Stomach (tissue), 8 donors: ENCODE measurements at regions not wholly inside any gene's neighbourhood (a gene's known extent, or its start where the extent isn't known, plus 50 kb on each side); places are given as distances from the start of the nearest gene placed in this dataset.

Experiments used
- DNase-seq, 2 donors: peaks; one replicate each; pipeline versions ENCODE4 v3.0.0 to v3.0.0-alpha.2; 2013 to 2019
- H3K27ac ChIP-seq, 5 donors: fragments of 200-600 bp in 4 of 5; sonication (generic) in 4 of 5; one replicate each; pipeline ENCODE4 v1.5.1; 2013 to 2019; ENCODE audit warnings: mild to moderate bottlenecking in 1 of 5, moderate library complexity in 1 of 5
- H3K27me3 ChIP-seq, 3 donors: fragments of 200-600 bp; sonication (generic); one replicate each; pipeline ENCODE4 v1.5.1; 2017 to 2019; ENCODE audit warnings: mixed run types in 1 of 3
- H3K36me3 ChIP-seq, 4 donors: fragments of 200-600 bp; sonication (generic); 1 replicate in 3 of 4; 2 replicates in 1 of 4; pipeline ENCODE4 v1.5.1; 2016 to 2019
- H3K4me1 ChIP-seq, 4 donors: fragments of 200-600 bp; sonication (generic); one replicate each; pipeline ENCODE4 v1.5.1; 2016 to 2019
- H3K4me3 ChIP-seq, 4 donors: fragments of 200-600 bp; sonication (generic) in 3 of 4; one replicate each; pipeline ENCODE4 v1.5.1; 2016 to 2019; ENCODE audit warnings: mild to moderate bottlenecking in 1 of 4
- H3K9me3 ChIP-seq, 4 donors: fragments of 200-600 bp; sonication (generic); one replicate each; pipeline ENCODE4 v1.5.1; 2016 to 2019
- EP300 ChIP-seq: sonication (generic); formaldehyde crosslinking; IDR thresholded peaks from one replicate; pipeline ENCODE4 v1.6.1; 2017; ENCODE audit warnings: antibody characterized with exemption
- POLR2A ChIP-seq, 4 donors: fragments of 450-650 bp; IDR thresholded peaks; one replicate each; pipeline ENCODE4 v1.6.1; 2016; ENCODE audit warnings: antibody characterized with exemption in 4 of 4, control low read depth in 2 of 4, mild to moderate bottlenecking in 1 of 4, moderate library complexity in 1 of 4
- POLR2AphosphoS5 ChIP-seq, 3 donors: sonication (generic); formaldehyde crosslinking; IDR thresholded peaks; one replicate each; pipeline ENCODE4 v1.6.1; 2016; ENCODE audit warnings: antibody characterized with exemption in 3 of 3
- WGBS, 5 donors: extraction: QIAGEN DNeasy Blood & Tissue Kit in 3 of 5; methylation state at CpG; one replicate each; pipeline versions ENCODE4 v1.1.5 to v1.1.7; 2013 to 2018; 5-methylcytosine and 5-hydroxymethylcytosine counted together
- intact Hi-C: fragments of 100-400 bp; cut with DNase I; formaldehyde crosslinking; loops from one replicate; pipeline ENCODE4 v1.15.1; 2023; ENCODE audit warnings: low total_unique reads
- TF ChIP-seq, protein P1 (sequence below), 7 experiments: fragments of 450-650 bp in 4 of 7; fragments of 200-600 bp in 3 of 7; sonication (generic) in 3 of 7; IDR thresholded peaks; one replicate each; pipeline ENCODE4 v1.5.1; 2016 to 2019; ENCODE audit warnings: antibody characterized with exemption in 7 of 7, control low read depth in 2 of 7, mild to moderate bottlenecking in 1 of 7
- donor health status: healthy with polysubstance abuse.
- donor health status: Bipolar disorder and iron deficiency.
- donor health status: healthy.

DNA sequence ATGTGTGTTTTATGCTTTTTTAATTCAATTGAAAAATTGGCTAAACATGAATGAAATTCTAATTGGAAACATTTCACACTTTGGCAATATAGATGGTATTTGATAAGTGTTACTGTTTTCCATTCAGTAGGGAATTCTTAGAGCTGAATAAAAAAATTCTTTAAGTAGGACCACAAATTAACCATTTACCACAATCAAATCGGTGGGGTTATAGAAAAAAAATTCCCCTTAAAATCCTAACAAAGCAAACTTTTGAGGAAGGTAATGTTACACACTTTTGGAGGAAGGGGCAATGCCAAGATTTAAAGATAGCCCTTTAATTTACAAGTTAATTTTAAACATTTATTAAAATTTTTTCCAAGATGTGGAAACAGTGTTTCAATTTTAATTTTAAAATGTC, 279.0 kb upstream of the FIGN start:
- Histone ChIP-seq H3K4me1 (no peaks in the 10 kb centered on the region), H3K4me3 (no peak overlapping the region), H3K27me3 (no peaks in the 10 kb centered on the region), H3K9me3 (no peaks in the 10 kb centered on the region), H3K36me3 (no peaks in the 10 kb centered on the region), H3K27ac (no peak overlapping the region)
- no peak for TF ChIP-seq EP300
- TF ChIP-seq POLR2AphosphoS5 (IDR thresholded peaks at IDR 0.05): no peak
- TF ChIP-seq, protein P1, sequence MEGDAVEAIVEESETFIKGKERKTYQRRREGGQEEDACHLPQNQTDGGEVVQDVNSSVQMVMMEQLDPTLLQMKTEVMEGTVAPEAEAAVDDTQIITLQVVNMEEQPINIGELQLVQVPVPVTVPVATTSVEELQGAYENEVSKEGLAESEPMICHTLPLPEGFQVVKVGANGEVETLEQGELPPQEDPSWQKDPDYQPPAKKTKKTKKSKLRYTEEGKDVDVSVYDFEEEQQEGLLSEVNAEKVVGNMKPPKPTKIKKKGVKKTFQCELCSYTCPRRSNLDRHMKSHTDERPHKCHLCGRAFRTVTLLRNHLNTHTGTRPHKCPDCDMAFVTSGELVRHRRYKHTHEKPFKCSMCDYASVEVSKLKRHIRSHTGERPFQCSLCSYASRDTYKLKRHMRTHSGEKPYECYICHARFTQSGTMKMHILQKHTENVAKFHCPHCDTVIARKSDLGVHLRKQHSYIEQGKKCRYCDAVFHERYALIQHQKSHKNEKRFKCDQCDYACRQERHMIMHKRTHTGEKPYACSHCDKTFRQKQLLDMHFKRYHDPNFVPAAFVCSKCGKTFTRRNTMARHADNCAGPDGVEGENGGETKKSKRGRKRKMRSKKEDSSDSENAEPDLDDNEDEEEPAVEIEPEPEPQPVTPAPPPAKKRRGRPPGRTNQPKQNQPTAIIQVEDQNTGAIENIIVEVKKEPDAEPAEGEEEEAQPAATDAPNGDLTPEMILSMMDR (IDR thresholded peaks at IDR 0.05): no peak
- no peak for TF ChIP-seq POLR2A (IDR thresholded peaks at IDR 0.05)
- intact Hi-C loops: no loop called here
- 85 to 91% (median 89%) methylated on average over 1 of the region's 1 CpG for WGBS, 5 donors
- no peak for DNase-seq

DNA sequence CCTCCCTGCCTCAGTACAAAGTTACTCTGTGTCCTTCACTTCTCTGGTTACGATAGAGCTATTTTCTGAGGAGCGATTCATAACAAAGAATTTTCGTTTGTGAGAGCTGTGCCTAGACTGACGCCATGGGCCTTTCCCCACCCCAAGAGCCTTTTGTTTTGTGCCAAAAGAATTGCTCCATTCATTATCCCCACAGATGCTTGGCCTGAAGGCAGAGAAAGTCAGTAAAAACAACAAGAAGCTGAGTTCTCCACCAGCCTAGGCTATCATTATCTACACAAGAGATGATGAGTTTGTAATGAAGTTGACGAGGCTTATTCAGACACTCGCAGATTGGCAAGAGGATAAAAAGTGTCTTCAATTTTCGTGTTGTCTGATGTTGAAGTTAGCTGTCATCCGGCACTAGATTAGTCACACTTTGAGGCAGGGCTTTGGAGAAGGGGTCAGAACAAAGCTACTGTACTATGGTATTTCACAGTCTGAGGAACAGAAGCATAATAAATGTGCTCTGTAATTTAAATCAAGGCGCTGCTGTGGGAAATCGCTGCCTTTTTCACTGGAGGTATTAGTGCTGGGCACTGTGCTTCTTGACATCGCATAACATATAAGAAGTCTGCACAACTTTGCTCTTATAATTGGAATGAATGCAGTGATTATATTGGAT, 278.4 kb upstream of the FIGN start:
- Histone ChIP-seq H3K36me3 (no peaks in the 10 kb centered on the region), H3K9me3 (no peaks in the 10 kb centered on the region), H3K4me3 (no peak overlapping the region), H3K4me1 (peaks cover 0 to 3% (median 0%) of the 10 kb centered on the region in 4 donors), H3K27me3 (no peaks in the 10 kb centered on the region), H3K27ac (no peak overlapping the region)
- WGBS, 5 donors: 71 to 86% (median 80%) methylated on average over 11 of the region's 11 CpGs
- peak in 1 of 2 donors; percentile 32 for DNase-seq
- TF ChIP-seq POLR2AphosphoS5 (IDR thresholded peaks at IDR 0.05) (no peak), EP300 (no peak)
- TF ChIP-seq, protein P1 (IDR thresholded peaks at IDR 0.05): no peak
- intact Hi-C loops: no loop called here

DNA sequence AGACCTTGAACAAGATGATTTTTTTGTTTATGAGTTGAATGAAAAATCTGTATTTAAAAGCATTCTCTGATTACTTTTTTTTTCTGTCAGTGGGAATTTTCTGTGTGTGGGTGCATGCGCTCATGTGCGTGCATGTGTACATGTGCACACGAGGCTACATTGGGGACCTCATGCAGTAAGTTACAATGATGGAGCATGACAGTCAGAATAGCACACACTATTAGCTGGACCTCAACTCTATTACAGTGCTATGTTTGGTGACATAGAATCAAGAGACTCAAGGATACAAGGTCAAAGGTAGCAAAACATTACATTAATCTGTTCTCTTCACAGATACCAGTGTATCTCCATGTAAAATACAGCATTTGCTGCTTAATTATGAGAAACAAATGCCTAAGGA, 276.8 kb upstream of the FIGN start:
- Histone ChIP-seq H3K9me3 (no peaks in the 10 kb centered on the region), H3K27me3 (no peaks in the 10 kb centered on the region), H3K4me1 (peaks cover 0 to 3% (median 0%) of the 10 kb centered on the region in 4 donors), H3K27ac (no peak overlapping the region), H3K36me3 (no peaks in the 10 kb centered on the region), H3K4me3 (no peak overlapping the region)
- TF ChIP-seq POLR2A (IDR thresholded peaks at IDR 0.05): no peak
- TF ChIP-seq POLR2AphosphoS5 (IDR thresholded peaks at IDR 0.05): no peak
- no peak for TF ChIP-seq EP300
- TF ChIP-seq, protein P1 (IDR thresholded peaks at IDR 0.05): no peak
- intact Hi-C loops: no loop called here
- 96 to 99% (median 97%) methylated on average over 3 of the region's 3 CpGs for WGBS, 5 donors
- no peak for DNase-seq

DNA sequence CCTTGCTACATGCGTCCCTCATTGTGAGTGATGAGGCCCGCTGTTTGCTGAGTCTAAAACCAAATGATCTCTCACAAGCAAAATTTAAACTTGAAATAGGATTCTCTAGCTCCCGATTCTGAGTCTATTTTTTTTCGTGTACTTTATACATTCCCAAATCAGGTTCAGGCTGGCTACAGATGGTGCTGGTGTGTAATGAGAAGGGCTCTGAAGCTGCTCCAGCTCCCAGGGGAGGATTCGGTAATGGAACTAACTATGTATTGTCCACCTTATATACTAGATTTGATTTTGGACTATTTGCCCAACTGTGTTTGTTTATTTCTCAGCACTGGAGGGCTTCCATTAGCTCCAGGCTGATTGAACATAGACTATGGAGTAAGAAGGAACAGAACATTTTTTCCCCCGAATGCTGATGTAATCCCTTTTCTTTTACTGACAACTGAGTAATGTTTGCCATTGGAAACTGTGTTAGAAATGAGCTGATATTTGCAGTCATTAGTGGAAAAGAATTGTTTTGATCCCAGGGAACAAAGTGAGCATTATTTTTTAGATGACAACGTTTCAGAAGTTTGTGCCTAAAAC, 274.0 kb upstream of the FIGN start:
- no peak overlapping the region for H3K27ac ChIP-seq
- H3K36me3 ChIP-seq: no peaks in the 10 kb centered on the region
- TF ChIP-seq POLR2A (IDR thresholded peaks at IDR 0.05): no peak
- TF ChIP-seq, protein P1 (IDR thresholded peaks at IDR 0.05): no peak
- no peak for TF ChIP-seq POLR2AphosphoS5 (IDR thresholded peaks at IDR 0.05)
- no peak for TF ChIP-seq EP300
- H3K27me3 ChIP-seq: no peaks in the 10 kb centered on the region
- no peak overlapping the region for H3K4me3 ChIP-seq
- WGBS, 5 donors: 44 to 54% (median 49%) methylated on average over 7 of the region's 7 CpGs
- H3K4me1 ChIP-seq: peaks cover 0 to 3% (median 0%) of the 10 kb centered on the region in 4 donors
- DNase-seq: no peak
- H3K9me3 ChIP-seq: no peaks in the 10 kb centered on the region
- intact Hi-C loops: no loop called here
